Prostate gland (tissue), 2 donors: ENCODE measurements at regions not wholly inside any gene's neighbourhood (a gene's known extent, or its start where the extent isn't known, plus 50 kb on each side); places are given as distances from the start of the nearest gene placed in this dataset.

Source experiments
- POLR2A ChIP-seq: fragments of 450-650 bp; IDR thresholded peaks from one replicate; pipeline ENCODE4 v1.6.1; 2016; ENCODE audit warnings: antibody characterized with exemption, mild to moderate bottlenecking
- TF ChIP-seq, protein P1 (sequence below), 4 experiments: fragments of 200-600 bp in 2 of 4; fragments of 450-650 bp in 2 of 4; sonication (generic) in 2 of 4; IDR thresholded peaks; 1 replicate in 3 of 4; 2 replicates in 1 of 4; pipeline ENCODE4 v1.5.1; 2016 to 2019; ENCODE audit warnings: antibody characterized with exemption in 4 of 4, mild to moderate bottlenecking in 2 of 4, moderate library complexity in 2 of 4

DNA sequence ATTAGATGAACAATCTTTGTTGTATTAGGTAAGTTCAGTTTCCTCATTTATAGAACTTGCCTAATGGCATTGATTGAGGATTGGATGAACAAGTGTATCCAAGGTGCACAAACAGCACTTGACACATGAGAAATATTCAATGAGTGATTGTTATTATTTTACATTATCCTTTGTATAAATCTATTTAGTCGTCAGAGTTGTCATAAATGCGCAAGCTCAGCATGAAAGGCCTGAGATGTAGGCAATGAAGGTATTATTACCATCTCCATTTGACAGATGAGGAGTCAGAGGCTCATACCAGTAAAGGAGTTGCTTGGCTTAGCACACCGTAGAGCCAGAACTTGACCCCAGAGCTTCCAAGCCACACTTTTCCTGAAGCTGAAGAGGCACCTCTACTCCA lies 291.4 kb downstream of the C1D start:
- TF ChIP-seq, protein P1, sequence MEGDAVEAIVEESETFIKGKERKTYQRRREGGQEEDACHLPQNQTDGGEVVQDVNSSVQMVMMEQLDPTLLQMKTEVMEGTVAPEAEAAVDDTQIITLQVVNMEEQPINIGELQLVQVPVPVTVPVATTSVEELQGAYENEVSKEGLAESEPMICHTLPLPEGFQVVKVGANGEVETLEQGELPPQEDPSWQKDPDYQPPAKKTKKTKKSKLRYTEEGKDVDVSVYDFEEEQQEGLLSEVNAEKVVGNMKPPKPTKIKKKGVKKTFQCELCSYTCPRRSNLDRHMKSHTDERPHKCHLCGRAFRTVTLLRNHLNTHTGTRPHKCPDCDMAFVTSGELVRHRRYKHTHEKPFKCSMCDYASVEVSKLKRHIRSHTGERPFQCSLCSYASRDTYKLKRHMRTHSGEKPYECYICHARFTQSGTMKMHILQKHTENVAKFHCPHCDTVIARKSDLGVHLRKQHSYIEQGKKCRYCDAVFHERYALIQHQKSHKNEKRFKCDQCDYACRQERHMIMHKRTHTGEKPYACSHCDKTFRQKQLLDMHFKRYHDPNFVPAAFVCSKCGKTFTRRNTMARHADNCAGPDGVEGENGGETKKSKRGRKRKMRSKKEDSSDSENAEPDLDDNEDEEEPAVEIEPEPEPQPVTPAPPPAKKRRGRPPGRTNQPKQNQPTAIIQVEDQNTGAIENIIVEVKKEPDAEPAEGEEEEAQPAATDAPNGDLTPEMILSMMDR (IDR thresholded peaks at IDR 0.05), result no peak
- no peak for TF ChIP-seq POLR2A
